ENCODE measurements at regions not wholly inside any gene's neighbourhood (a gene's known extent, or its start where the extent isn't known, plus 50 kb on each side); places are given as distances from the start of the nearest gene placed in this dataset.

DNA sequence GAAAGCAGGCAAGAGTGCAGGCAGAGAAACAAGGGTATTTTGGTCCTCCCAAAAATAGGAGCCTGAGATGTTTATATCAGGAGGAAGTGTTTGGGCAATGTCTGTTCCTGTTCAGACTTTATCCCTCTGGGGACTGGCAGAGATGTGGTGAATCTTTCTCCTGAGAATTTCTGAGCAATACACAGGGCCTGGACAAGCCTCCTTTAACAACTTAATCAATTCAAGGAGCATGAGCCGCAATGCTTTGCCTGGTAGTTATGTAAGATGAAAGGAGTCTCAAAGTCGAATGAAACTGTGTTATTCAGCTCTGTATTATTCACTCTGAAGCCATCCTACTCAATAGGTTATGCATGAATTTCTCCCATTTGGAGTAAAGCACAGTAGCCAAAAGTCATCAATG lies 365.6 kb downstream of the MAN2A1 start (continued):
- TF ChIP-seq REST (IDR thresholded peaks at IDR 0.05; ENCODE audit: low read depth) (no peak), POLR2AphosphoS5 (IDR thresholded peaks at IDR 0.05; ENCODE audit: low read depth, low read length) (no peak), CEBPB (IDR thresholded peaks at IDR 0.05; ENCODE audit: low read depth) (no peak), EZH2phosphoT487 (IDR thresholded peaks at IDR 0.05; ENCODE audit: borderline replicate concordance) (no peak), EZH2 (IDR thresholded peaks at IDR 0.05) (no peak)

- POLR2A ChIA-PET: no interaction called here
- TF ChIP-seq, protein P1, sequence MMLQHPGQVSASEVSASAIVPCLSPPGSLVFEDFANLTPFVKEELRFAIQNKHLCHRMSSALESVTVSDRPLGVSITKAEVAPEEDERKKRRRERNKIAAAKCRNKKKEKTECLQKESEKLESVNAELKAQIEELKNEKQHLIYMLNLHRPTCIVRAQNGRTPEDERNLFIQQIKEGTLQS (IDR thresholded peaks at IDR 0.05): no peak
- TF ChIP-seq POLR2AphosphoS5 (IDR thresholded peaks at IDR 0.05; ENCODE audit: low read depth, low read length) (no peak), ELF1 (IDR thresholded peaks at IDR 0.05; ENCODE audit: borderline replicate concordance, low read depth) (no peak), CBX3 (IDR thresholded peaks at IDR 0.05; ENCODE audit: low read depth) (no peak), ZNF274 (IDR thresholded peaks at IDR 0.05; ENCODE audit: low read depth, low read length) (no peak), ZBTB33 (IDR thresholded peaks at IDR 0.05; ENCODE audit: extremely low read depth, insufficient replicate concordance, low read length) (no peak), REST (IDR thresholded peaks at IDR 0.05; ENCODE audit: low read depth) (no peak), EZH2 (IDR thresholded peaks at IDR 0.05) (no peak), TCF7L2 (IDR thresholded peaks at IDR 0.05; ENCODE audit: borderline replicate concordance, extremely low read depth, insufficient read depth, insufficient read length) (no peak)
Measured at GRCh38 chr5:110056580-110057114, 366.9 kb downstream of the MAN2A1 start.

More at GRCh38 chr5:110056580-110057114, 366.9 kb downstream of the MAN2A1 start:
- DNase-seq (ENCODE audit: low read depth, low spot score): no peak
- no peak overlapping the region for H3K9ac ChIP-seq (ENCODE audit: low read length)
- H3K4me2 ChIP-seq (ENCODE audit: low read length): no peak overlapping the region
- no peaks in the 10 kb centered on the region for H3K4me1 ChIP-seq (ENCODE audit: control insufficient read depth in 1 of 2, insufficient read depth in 2 of 2, low read length in 2 of 2)
- no peaks in the 10 kb centered on the region for H3K9me2 ChIP-seq (ENCODE audit: insufficient read depth)
- no peak overlapping the region for H2AFZ ChIP-seq (ENCODE audit: low read depth, low read length, poor library complexity, severe bottlenecking)
- ChIA-PET CTCF (no interaction called here), RAD21 (ENCODE audit: low non-redundant PET in 1 of 2, low total read pairs in 2 of 2, uncharacterized antibody in 2 of 2, unreplicated experiment in 2 of 2) (no interaction called here)
- no peak overlapping the region for H3K4me3 ChIP-seq (replicated peaks in 1 of 2; ENCODE audit: low read depth in 1 of 2, low read length in 2 of 2)
- H3K27me3 ChIP-seq (ENCODE audit: insufficient read depth, low read length): no peaks in the 10 kb centered on the region
- no peaks in the 10 kb centered on the region for H4K20me1 ChIP-seq (ENCODE audit: insufficient read depth)
- intact Hi-C loops (cut with micrococcal nuclease): no loop called here
- no TSS peak for BruUV-seq (replicated peaks)
- no peaks in the 10 kb centered on the region for H3K9me3 ChIP-seq (ENCODE audit: control insufficient read depth in 1 of 2, insufficient read depth in 1 of 2, low read depth in 1 of 2, low read length in 2 of 2)
- no peaks in the 10 kb centered on the region for H3K36me3 ChIP-seq (ENCODE audit: control insufficient read depth in 1 of 2, insufficient read depth in 2 of 2, low read length in 2 of 2)
- no peak overlapping the region for H3K27ac ChIP-seq (ENCODE audit: low read depth, low read length)
- no peak for ATAC-seq
- no peaks in the 10 kb centered on the region for H3K79me2 ChIP-seq (ENCODE audit: insufficient read depth, low read length)
